HG02678 (cell line): ENCODE measurements at regions not wholly inside any gene's neighbourhood (a gene's known extent, or its start where the extent isn't known, plus 50 kb on each side); places are given as distances from the start of the nearest gene placed in this dataset.

Experiments
- ATAC-seq: cut with Tn5 transposase; IDR thresholded peaks from one replicate; pipeline ENCODE4 v1.9.1; 2021; ENCODE audit warnings: mild to moderate bottlenecking, moderate library complexity; ENCODE audit not compliant: unreplicated experiment

DNA sequence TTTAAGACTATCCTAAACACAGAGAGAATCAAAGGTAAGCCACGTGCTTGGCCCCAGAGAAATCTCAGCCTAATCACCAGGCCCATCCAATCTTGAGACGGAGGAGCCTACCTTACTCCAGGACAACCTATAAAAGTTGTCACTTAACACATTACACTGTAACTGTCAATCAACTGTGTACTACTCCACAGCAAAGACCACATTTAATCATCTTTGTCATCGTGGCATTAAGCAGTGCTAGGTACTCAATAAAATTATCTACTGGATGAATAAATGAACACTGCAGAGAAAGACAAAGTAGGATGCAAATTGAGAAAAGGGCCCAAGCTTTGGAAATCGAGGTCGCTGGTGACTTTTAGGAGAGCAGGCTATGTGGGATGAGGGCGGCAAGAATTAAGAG lies 466.7 kb downstream of the SHQ1 start:
- no peak for ATAC-seq

- ATAC-seq = no peak
Observed at GRCh38 chr3:72380711-72381493, 467.3 kb downstream of the SHQ1 start.

- ATAC-seq = no peak
Observed at GRCh38 chr3:72380193-72380592, 468.1 kb downstream of the SHQ1 start.

- no peak for ATAC-seq
Observed at GRCh38 chr3:72379500-72380187, 468.6 kb downstream of the SHQ1 start.

GRCh38 chr3:72378287-72378686 lies 470.0 kb downstream of the SHQ1 start:
- no peak for ATAC-seq

GRCh38 chr3:72376956-72377710 lies 471.1 kb downstream of the SHQ1 start:
- ATAC-seq = no peak

DNA sequence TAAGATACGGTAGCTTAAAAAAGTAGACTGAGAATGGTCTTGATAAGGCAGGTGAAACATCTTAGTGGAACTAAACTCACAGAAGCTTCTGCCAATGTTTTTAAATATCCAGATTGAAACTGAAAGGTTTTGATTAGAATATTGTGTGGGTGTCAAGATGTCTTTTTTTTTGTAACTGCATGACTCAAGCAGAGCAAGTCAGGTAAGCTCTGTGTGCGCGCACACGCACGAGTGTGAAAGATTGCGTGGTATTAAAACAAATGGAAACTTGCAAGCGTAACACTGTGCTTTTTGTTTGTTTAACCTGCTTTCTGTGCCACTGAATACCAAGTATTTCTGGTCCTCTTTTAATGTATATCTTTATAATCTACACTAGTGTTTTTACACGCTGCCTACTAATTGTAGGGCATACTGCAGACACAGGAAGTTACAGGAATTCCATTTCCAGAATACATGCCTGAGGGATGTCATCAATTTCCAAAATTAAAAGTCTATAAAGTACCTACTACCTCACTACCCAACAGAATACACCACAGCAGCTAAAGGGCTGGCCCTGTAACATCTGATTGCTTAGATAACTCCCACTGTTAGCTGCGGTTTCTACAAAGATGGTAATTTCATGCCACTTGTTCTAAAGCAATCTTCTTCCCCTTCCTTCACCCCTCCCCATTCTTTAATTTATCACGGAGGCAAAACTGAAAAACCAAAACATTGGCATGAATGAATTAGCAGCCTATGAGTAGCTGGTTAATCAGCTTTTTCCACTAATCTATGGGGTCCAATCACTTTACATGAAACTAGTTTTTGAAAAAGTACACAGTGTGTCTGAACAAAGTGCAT lies 472.8 kb downstream of the SHQ1 start:
- peak; percentile 73 for ATAC-seq

- ATAC-seq = no peak
Observed at GRCh38 chr3:72373139-72373538, 475.1 kb downstream of the SHQ1 start.

DNA sequence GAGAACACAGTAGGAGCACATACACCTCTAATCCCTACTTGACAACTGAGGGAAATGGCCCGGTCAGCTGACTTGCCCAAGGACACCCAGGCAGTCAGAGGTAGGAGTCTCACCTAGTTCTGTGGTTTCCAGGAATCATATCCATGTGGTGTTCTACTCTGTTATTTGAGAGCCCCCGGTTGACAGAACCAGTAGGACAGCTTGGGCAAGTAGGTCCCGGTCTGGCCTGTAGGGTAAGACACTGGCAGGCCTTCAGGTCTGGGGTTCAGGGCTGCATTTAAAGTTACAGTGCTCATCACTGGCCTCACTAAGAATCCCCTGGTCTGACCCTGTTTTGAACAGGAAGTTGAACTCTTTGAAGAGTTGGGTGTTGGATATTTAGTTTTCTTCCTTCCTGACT lies 476.1 kb downstream of the SHQ1 start:
- ATAC-seq = no peak

GRCh38 chr3:72371431-72371830 lies 476.8 kb downstream of the SHQ1 start:
- no peak for ATAC-seq

DNA sequence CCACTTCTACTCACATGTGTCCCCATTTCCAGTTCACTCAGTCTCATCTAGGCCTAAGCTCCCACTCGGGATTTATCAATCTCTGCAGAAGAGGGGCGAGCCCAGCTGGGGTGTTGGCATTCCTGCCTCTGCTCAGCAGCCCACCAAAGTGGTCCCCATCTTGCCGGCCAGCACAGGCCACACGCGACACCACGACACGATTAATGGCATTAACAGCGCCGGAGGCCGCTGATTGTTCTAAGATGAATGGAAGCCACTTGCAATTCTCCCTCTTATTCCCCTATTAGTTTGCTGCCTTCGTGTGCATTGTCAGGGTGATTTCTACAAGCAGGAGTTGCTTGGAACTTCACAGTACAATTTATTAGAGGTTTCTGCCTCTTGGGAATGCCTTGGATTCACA lies 477.3 kb downstream of the SHQ1 start:
- no peak for ATAC-seq

- no peak for ATAC-seq
Observed at GRCh38 chr3:72369681-72370080, 478.6 kb downstream of the SHQ1 start.

DNA sequence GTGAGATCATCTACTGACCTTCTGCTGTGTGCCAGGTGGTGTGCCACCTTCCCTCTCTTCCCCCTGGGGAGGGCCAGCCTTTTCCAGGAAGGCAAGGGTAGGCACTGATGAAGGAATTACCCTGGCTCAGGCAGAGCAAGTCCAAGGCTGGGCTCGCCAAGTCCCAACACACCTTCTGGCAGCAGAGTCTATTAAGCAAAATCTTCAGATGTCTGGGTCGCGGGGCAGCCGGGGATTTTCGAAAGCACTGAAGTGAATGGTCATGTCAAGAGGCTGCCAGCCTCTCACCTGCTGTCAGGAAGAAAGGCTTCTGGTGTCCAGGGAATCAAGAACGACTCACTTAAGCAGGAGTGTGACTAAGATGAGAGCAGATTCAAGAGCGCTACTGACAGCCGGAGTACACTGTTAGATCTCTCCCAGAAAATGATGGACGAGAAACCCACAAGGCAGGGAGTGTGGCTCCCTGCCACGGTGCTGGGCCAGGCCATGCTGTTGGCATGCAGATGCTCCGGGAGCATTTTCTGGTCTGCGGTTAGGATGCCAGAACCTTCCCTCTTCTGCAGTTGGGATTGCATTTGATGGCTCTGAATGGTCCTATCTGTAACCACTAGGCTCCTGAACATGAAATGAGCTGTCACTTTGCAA lies 479.8 kb downstream of the SHQ1 start:
- ATAC-seq = no peak

- no peak for ATAC-seq
Observed at GRCh38 chr3:72361990-72362389, 486.3 kb downstream of the SHQ1 start.

DNA sequence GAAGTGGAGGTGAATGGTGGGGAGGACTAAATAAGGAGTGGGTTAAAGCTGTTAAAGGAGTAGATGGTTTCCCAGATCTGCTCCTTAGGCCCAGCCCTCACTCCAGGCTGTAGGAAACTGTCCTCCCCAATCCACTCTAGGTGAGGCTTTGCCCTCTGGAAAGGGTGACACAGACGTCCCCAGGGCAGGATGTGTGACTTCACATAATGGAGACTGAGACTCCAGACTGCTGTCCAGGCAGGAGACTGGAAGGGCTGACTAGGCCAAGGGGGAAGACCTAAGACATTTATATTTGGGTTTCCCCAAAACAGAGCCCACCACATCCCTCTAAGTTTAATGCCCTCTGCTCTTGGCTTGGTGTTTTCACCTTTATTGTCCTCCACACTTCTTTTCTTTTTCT lies 488.5 kb downstream of the SHQ1 start:
- no peak for ATAC-seq

GRCh38 chr3:72355168-72355567 lies 493.1 kb downstream of the SHQ1 start:
- ATAC-seq = no peak

DNA sequence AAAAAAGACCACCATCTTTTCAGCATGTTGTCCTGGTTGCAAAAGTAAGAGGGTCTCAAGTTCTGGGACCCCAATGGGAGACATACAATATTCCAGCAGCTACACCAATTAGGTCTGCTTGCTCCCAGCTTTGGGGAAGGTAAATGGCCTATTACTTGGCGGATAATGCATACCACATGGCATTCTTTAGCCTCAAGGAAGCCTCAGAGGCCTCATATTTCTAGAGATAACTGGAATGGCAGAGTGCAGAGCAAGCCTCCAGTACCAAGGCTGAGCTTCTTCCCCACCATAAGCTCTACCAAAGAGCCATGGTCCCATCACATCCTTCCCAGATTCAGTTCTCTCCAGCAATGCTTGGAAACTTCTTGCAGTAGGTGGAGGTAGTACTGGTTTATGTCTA lies 493.8 kb downstream of the SHQ1 start:
- no peak for ATAC-seq

- no peak for ATAC-seq
Observed at GRCh38 chr3:72353236-72354128, 494.8 kb downstream of the SHQ1 start.

- ATAC-seq = no peak
Observed at GRCh38 chr3:72352176-72352575, 496.1 kb downstream of the SHQ1 start.
